Panc1 (cell line): ENCODE measurements at regions not wholly inside any gene's neighbourhood (a gene's known extent, or its start where the extent isn't known, plus 50 kb on each side); places are given as distances from the start of the nearest gene placed in this dataset.

Source experiments
- ATAC-seq: fragments of 200-7000 bp; cut with Tn5 transposase; 2 replicates; pipeline ENCODE4 v1.9.1; 2020; ENCODE audit warnings: mild to moderate bottlenecking, moderate library complexity
- BruUV-seq: library from RNA; stranded (reverse); fragments of 400-500 nt; replicated peaks from 2 replicates; lab custom pipeline; 2021; lab: Mats Ljungman, UMichigan
- CTCF ChIA-PET: fragments of 300-600 bp; sonication (Branson Sonifier 250); formaldehyde crosslinking; loops from one replicate; lab custom pipeline; 2022; ENCODE audit warnings: antibody characterized with exemption; lab: Charles Lee
- POLR2A ChIA-PET: fragments of 300-600 bp; sonication (Branson Sonifier 250); formaldehyde crosslinking; loops from one replicate; lab custom pipeline; 2022; ENCODE audit warnings: antibody characterized with exemption; lab: Charles Lee
- DNase-seq: peaks from one replicate; pipeline ENCODE4 v3.0.0-alpha.2; 2010; ENCODE audit warnings: low read depth, low spot score
- H3K27ac ChIP-seq: 2 replicates; pipeline ENCODE4 v1.5.1; 2011; ENCODE audit warnings: mild to moderate bottlenecking, low read length, inconsistent platforms
- H3K27me3 ChIP-seq: fragments of 200-500 bp; sonication (Bioruptor generic); 2 replicates; pipeline ENCODE4 v1.6.0; 2014; ENCODE audit warnings: low read length, inconsistent platforms; ENCODE audit not compliant: control insufficient read depth, insufficient read depth
- H3K36me3 ChIP-seq: fragments of 200-500 bp; sonication (Bioruptor generic); 2 replicates; pipeline ENCODE4 v1.5.1; 2014; ENCODE audit warnings: inconsistent platforms, mild to moderate bottlenecking, low read length, moderate library complexity; ENCODE audit not compliant: control insufficient read depth, insufficient read depth
- H3K4me1 ChIP-seq: 2 replicates; pipeline ENCODE4 v1.5.1; 2011; ENCODE audit warnings: inconsistent platforms, mild to moderate bottlenecking, low read length, moderate library complexity; ENCODE audit not compliant: control insufficient read depth, insufficient read depth
- H3K4me3 ChIP-seq, 2 experiments: 2 replicates each; pipeline ENCODE4 v1.5.1; 2011 to 2012; ENCODE audit warnings: low read depth in 2 of 2, low read length in 2 of 2, mild to moderate bottlenecking in 2 of 2, inconsistent platforms in 1 of 2, moderate library complexity in 1 of 2
- H3K9me3 ChIP-seq: fragments of 200-500 bp; sonication (Bioruptor generic); 2 replicates; pipeline ENCODE4 v1.5.1; 2014; ENCODE audit warnings: low read depth, mild to moderate bottlenecking, inconsistent platforms, low read length, moderate library complexity; ENCODE audit not compliant: control insufficient read depth, insufficient read depth
- POLR2AphosphoS5 ChIP-seq: IDR thresholded peaks from 2 replicates; pipeline ENCODE4 v1.6.1; 2012; ENCODE audit warnings: mild to moderate bottlenecking, low read depth, low read length, moderate library complexity
- SIN3A ChIP-seq: IDR thresholded peaks from 2 replicates; pipeline ENCODE4 v1.6.1; 2012; ENCODE audit warnings: low read depth, mild to moderate bottlenecking, low read length, moderate library complexity, borderline replicate concordance; ENCODE audit not compliant: insufficient read depth
- TCF7L2 ChIP-seq: IDR thresholded peaks from 2 replicates; pipeline ENCODE4 v1.6.1; 2011; ENCODE audit warnings: mild to moderate bottlenecking, low read depth, low read length, inconsistent platforms
- in situ Hi-C: cut with HindIII; loops from 2 replicates; pipeline ENCODE4 v1.10.0; 2016; ENCODE audit warnings: low sequenced_read_pairs, low pct_unique_long_range_greater_than_20kb
- intact Hi-C: fragments of 100-400 bp; cut with micrococcal nuclease; formaldehyde crosslinking; loops from one replicate; pipeline ENCODE4 v1.10.0; 2022; ENCODE audit not compliant: unreplicated experiment
- TF ChIP-seq, protein P1 (sequence below): fragments of 450-650 bp; IDR thresholded peaks from 2 replicates; pipeline ENCODE4 v1.5.1; 2017; ENCODE audit warnings: mild to moderate bottlenecking
- TF ChIP-seq, protein P2 (sequence below), 2 experiments: IDR thresholded peaks; 2 replicates each; pipeline ENCODE4 v1.6.1; 2011 to 2012; ENCODE audit warnings: low read depth in 2 of 2, control low read depth in 1 of 2, low read length in 1 of 2, mild to moderate bottlenecking in 1 of 2, moderate library complexity in 1 of 2; ENCODE audit not compliant: insufficient read depth in 1 of 2

DNA sequence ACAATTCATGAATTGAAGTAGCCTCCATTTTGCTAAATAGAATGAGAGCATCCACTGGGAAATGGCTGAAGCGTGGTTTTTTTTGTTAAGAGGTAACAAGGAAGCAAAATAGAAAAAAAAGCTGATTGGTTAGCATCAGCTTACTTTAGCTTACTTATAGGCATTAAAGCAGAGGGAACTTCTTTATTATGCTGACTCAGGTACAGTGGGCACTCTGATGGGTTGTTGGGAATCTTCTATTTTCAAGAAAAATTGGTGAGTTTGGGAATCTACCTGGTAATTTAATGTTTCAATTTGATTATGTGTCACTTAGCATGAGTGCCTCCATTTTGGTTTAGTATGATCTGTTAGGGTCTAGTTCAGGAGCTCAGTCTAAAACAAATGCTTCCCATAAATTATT is 289.6 kb downstream of the ANXA1 start:
- DNase-seq (no peak), ATAC-seq (no peak)
- no peaks in the 10 kb centered on the region for H3K4me1 ChIP-seq
- intact Hi-C loops (no loop called here), in situ Hi-C loops (no loop called here)
- no peak overlapping the region for H3K4me3 ChIP-seq
- BruUV-seq = no TSS peak
- H3K27me3 ChIP-seq = no peaks in the 10 kb centered on the region
- no peaks in the 10 kb centered on the region for H3K9me3 ChIP-seq
- no peak for TF ChIP-seq POLR2AphosphoS5
- TF ChIP-seq, protein P1, sequence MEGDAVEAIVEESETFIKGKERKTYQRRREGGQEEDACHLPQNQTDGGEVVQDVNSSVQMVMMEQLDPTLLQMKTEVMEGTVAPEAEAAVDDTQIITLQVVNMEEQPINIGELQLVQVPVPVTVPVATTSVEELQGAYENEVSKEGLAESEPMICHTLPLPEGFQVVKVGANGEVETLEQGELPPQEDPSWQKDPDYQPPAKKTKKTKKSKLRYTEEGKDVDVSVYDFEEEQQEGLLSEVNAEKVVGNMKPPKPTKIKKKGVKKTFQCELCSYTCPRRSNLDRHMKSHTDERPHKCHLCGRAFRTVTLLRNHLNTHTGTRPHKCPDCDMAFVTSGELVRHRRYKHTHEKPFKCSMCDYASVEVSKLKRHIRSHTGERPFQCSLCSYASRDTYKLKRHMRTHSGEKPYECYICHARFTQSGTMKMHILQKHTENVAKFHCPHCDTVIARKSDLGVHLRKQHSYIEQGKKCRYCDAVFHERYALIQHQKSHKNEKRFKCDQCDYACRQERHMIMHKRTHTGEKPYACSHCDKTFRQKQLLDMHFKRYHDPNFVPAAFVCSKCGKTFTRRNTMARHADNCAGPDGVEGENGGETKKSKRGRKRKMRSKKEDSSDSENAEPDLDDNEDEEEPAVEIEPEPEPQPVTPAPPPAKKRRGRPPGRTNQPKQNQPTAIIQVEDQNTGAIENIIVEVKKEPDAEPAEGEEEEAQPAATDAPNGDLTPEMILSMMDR = no peak
- no peak for TF ChIP-seq SIN3A
- TF ChIP-seq, protein P2, sequence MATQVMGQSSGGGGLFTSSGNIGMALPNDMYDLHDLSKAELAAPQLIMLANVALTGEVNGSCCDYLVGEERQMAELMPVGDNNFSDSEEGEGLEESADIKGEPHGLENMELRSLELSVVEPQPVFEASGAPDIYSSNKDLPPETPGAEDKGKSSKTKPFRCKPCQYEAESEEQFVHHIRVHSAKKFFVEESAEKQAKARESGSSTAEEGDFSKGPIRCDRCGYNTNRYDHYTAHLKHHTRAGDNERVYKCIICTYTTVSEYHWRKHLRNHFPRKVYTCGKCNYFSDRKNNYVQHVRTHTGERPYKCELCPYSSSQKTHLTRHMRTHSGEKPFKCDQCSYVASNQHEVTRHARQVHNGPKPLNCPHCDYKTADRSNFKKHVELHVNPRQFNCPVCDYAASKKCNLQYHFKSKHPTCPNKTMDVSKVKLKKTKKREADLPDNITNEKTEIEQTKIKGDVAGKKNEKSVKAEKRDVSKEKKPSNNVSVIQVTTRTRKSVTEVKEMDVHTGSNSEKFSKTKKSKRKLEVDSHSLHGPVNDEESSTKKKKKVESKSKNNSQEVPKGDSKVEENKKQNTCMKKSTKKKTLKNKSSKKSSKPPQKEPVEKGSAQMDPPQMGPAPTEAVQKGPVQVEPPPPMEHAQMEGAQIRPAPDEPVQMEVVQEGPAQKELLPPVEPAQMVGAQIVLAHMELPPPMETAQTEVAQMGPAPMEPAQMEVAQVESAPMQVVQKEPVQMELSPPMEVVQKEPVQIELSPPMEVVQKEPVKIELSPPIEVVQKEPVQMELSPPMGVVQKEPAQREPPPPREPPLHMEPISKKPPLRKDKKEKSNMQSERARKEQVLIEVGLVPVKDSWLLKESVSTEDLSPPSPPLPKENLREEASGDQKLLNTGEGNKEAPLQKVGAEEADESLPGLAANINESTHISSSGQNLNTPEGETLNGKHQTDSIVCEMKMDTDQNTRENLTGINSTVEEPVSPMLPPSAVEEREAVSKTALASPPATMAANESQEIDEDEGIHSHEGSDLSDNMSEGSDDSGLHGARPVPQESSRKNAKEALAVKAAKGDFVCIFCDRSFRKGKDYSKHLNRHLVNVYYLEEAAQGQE (IDR thresholded peaks at IDR 0.05; ENCODE audit: insufficient read depth in 1 of 2, low read depth in 2 of 2, low read length in 1 of 2) = no peak
- TF ChIP-seq TCF7L2 = no peak
- H3K27ac ChIP-seq = no peak overlapping the region
- ChIA-PET CTCF (no interaction called here), POLR2A (no interaction called here)
- no peaks in the 10 kb centered on the region for H3K36me3 ChIP-seq

DNA sequence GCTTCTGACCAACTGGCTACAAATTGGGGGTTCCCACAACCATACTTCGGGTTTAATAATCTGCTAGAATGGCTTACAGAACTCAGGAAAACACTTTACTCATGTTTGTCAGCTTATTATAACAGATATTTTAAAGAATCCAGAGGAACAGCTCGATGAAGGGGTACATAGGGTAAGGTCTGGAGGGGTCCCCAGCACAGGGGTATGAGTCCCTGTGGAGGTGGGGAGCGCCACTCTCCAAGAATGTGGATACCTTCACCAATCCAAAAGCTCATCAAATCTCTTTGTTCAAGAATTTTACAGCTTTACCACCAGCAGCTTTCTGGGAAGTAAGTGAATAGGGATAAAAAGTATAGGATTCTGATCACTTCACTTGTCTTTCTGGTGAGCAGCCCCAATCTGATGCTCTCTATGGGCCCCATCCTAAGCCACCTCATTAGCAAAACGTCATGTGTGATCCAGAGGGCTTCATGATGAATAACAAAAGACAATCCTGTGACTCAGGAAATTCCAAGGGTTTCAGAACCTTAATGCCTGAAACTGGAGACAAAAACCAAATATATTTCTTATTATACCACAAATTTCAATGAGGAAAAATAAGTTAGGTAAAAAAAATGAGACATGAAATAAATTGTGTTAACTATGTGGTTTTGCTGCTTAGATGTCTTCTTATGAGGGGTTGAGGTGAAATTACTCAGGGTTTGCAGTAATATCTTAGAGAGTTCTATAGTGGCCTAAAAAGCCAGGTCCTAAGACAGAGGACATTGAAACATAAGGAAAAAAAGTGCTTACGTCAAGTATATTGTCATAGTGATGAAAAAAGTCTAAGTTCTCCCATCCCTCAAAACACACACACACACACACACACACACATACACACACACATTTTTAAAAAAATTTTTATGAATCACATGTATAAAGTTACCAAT is 290.5 kb downstream of the ANXA1 start:
- H3K4me3 ChIP-seq = no peak overlapping the region
- BruUV-seq = no TSS peak
- intact Hi-C loops = no loop called here
- H3K4me1 ChIP-seq = no peaks in the 10 kb centered on the region
- ChIA-PET CTCF (no interaction called here), POLR2A (no interaction called here)
- H3K27me3 ChIP-seq = no peaks in the 10 kb centered on the region
- H3K36me3 ChIP-seq = no peaks in the 10 kb centered on the region
- H3K9me3 ChIP-seq = no peaks in the 10 kb centered on the region
- ATAC-seq = no peak
- in situ Hi-C loops = no loop called here
- no peak overlapping the region for H3K27ac ChIP-seq
- DNase-seq = no peak
- TF ChIP-seq, protein P2 (IDR thresholded peaks at IDR 0.05; ENCODE audit: insufficient read depth in 1 of 2, low read depth in 2 of 2, low read length in 1 of 2) = no peak
- TF ChIP-seq, protein P1 = no peak
- TF ChIP-seq TCF7L2 (no peak), SIN3A (no peak)
